ENCODE measurements at regions not wholly inside any gene's neighbourhood (a gene's known extent, or its start where the extent isn't known, plus 50 kb on each side); places are given as distances from the start of the nearest gene placed in this dataset.

GRCh38 chr2:10520154-10520553, 72.0 kb upstream of the ODC1 start:
- no peak for TF ChIP-seq CTCF (IDR thresholded peaks at IDR 0.05; ENCODE audit: low read depth, low read length)
- no peak for DNase-seq (ENCODE audit: low read depth in 2 of 2)
- H3K4me3 ChIP-seq (replicated peaks in 1 of 2; ENCODE audit: low read depth in 2 of 2, low read length in 2 of 2) = no peak overlapping the region

GRCh38 chr2:10519394-10519740, 71.2 kb upstream of the ODC1 start:
- H3K4me3 ChIP-seq (replicated peaks in 1 of 2; ENCODE audit: low read depth in 2 of 2, low read length in 2 of 2) = no peak overlapping the region
- no peak for DNase-seq (ENCODE audit: low read depth in 2 of 2)
- no peak for TF ChIP-seq CTCF (IDR thresholded peaks at IDR 0.05; ENCODE audit: low read depth, low read length)

- no peak for DNase-seq (ENCODE audit: low read depth in 2 of 2)
- TF ChIP-seq CTCF (IDR thresholded peaks at IDR 0.05; ENCODE audit: low read depth, low read length) = no peak
- no peak overlapping the region for H3K4me3 ChIP-seq (replicated peaks in 1 of 2; ENCODE audit: low read depth in 2 of 2, low read length in 2 of 2)
These were observed 70.6 kb upstream of the ODC1 start for GRCh38 chr2:10518470-10519393.

GRCh38 chr2:10517351-10518043, 69.4 kb upstream of the ODC1 start:
- no peak for DNase-seq (ENCODE audit: low read depth in 2 of 2)
- no peak for TF ChIP-seq CTCF (IDR thresholded peaks at IDR 0.05; ENCODE audit: low read depth, low read length)
- no peak overlapping the region for H3K4me3 ChIP-seq (replicated peaks in 1 of 2; ENCODE audit: low read depth in 2 of 2, low read length in 2 of 2)

- H3K4me3 ChIP-seq (replicated peaks in 1 of 2; ENCODE audit: low read depth in 2 of 2, low read length in 2 of 2) = no peak overlapping the region
- no peak for DNase-seq (ENCODE audit: low read depth in 2 of 2)
- TF ChIP-seq CTCF (IDR thresholded peaks at IDR 0.05; ENCODE audit: low read depth, low read length) = no peak
These were observed 67.8 kb upstream of the ODC1 start for GRCh38 chr2:10515887-10516286.

GRCh38 chr2:10514743-10515142, 66.6 kb upstream of the ODC1 start:
- no peak for TF ChIP-seq CTCF (IDR thresholded peaks at IDR 0.05; ENCODE audit: low read depth, low read length)
- no peak overlapping the region for H3K4me3 ChIP-seq (replicated peaks in 1 of 2; ENCODE audit: low read depth in 2 of 2, low read length in 2 of 2)
- DNase-seq (ENCODE audit: low read depth in 2 of 2) = peak; percentile 55 to 98

Data from cardiac fibroblast (primary cell).